ENCODE measurements at regions not wholly inside any gene's neighbourhood (a gene's known extent, or its start where the extent isn't known, plus 50 kb on each side); places are given as distances from the start of the nearest gene placed in this dataset.
"Not testable (repeated sequence)": the region's sequence is repeated elsewhere in the genome, so short reads cannot be mapped to it uniquely, and the experiment has no call there.

DNA sequence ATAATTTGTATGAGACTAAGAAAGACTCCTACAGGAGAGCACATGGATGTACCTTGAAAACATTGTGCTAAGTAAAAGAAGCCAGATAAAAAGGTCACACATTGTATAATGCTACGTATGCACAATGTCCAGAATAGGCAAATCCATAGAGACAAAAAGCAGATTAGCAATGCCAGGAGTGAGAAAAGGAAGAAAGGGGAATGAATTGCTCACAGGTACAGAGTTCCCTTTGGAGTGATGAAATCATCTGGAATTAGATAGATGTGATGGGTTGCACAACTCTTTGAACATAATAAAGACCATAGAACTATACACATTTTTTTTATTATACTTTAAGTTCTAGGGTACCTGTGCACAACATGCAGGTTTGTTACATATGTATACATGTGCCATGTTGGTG lies 1218.9 kb upstream of the TMEM132C start:
- TF ChIP-seq POLR2AphosphoS5 (IDR thresholded peaks at IDR 0.05) (no peak), CTCF (IDR thresholded peaks at IDR 0.05 in 8 of 11, conservative IDR thresholded peaks at IDR 0.05 in 3 of 11) (no peak), POLR2A (IDR thresholded peaks at IDR 0.05) (no peak)
- H3K4me3 ChIP-seq, result no peak overlapping the region
- intact Hi-C loops (cut with DNase I; ENCODE audit: low total_unique reads), result no loop called here
- peaks cover 0 to 10% (median 0%) of the 10 kb centered on the region in 6 donors for H3K4me1 ChIP-seq
- peaks cover 0 to 7% (median 0%) of the 10 kb centered on the region in 7 donors for H3K27me3 ChIP-seq (replicated peaks in 1 of 7)
- WGBS, 5 donors, result 78 to 95% (median 88%) methylated on average over 1 of the region's 1 CpG
- H3K9me3 ChIP-seq, result peaks cover 0 to 4% (median 0%) of the 10 kb centered on the region in 8 donors
- H3K27ac ChIP-seq, result no peak overlapping the region
- no peak for DNase-seq
- no peaks in the 10 kb centered on the region for H3K36me3 ChIP-seq

DNA sequence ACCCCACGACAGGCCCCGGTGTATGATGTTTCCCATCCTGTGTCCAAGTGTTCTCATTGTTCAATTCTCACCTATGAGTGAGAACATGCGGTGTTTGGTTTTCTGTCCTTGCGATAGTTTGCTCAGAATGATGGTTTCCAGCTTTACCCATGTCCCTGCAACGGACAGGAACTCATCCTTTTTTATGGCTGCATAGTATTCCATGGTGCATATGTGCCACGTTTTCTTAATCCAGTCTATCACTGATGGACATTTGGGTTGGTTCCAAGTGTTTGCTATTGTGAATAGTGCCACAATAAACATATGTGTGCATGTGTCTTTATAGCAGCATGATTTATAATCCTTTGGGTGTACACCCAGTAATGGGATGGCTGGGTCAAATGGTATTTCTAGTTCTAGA lies 1218.4 kb upstream of the TMEM132C start:
- intact Hi-C loops (cut with DNase I; ENCODE audit: low total_unique reads); DNase-seq: not testable (repeated sequence)

DNA sequence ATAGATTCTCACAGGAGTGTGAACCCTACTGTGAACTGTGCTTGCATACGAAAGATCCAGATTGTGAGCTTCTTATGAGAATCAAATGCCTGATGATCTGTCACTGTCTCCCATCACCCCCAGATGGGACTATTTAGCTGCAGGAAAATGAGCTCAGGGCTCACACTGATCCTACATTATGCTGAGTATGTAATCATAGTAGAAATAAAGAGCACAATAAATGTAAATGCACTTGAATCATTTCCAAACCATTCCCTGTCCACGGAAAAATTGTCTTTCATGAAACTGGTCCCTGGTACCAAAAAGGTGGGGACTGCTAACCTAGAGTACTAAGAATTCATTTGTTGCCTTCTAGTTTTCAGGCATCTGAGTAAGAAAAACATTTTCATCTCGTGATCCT lies 1215.8 kb upstream of the TMEM132C start:
- H3K4me1 ChIP-seq, result no peaks in the 10 kb centered on the region
- no peaks in the 10 kb centered on the region for H3K36me3 ChIP-seq
- intact Hi-C loops (cut with DNase I; ENCODE audit: low total_unique reads), result no loop called here
- H3K9me3 ChIP-seq, result peaks cover 0 to 4% (median 0%) of the 10 kb centered on the region in 8 donors
- 78 to 87% (median 84%) methylated on average over 3 of the region's 3 CpGs for WGBS, 5 donors
- no peak overlapping the region for H3K27ac ChIP-seq
- no peak for TF ChIP-seq POLR2A (IDR thresholded peaks at IDR 0.05)
- no peak for TF ChIP-seq POLR2AphosphoS5 (IDR thresholded peaks at IDR 0.05)
- H3K27me3 ChIP-seq (replicated peaks in 1 of 7), result no peaks in the 10 kb centered on the region
- no peak for DNase-seq
- no peak overlapping the region for H3K4me3 ChIP-seq

More for the DNA sequence above, 1218.4 kb upstream of the TMEM132C start:
- H3K4me3 ChIP-seq; H3K9me3 ChIP-seq; H3K27ac ChIP-seq; H3K36me3 ChIP-seq; H3K27me3 ChIP-seq (replicated peaks in 1 of 7): not testable (repeated sequence)
- WGBS, 5 donors, result 79 to 89% (median 87%) methylated on average over 6 of the region's 6 CpGs
- H3K4me1 ChIP-seq, result peaks cover 0 to 10% (median 0%) of the 10 kb centered on the region in 6 donors

- 79 to 87% (median 83%) methylated on average over 7 of the region's 7 CpGs for WGBS, 5 donors
- TF ChIP-seq CTCF (IDR thresholded peaks at IDR 0.05 in 8 of 11, conservative IDR thresholded peaks at IDR 0.05 in 3 of 11), result no peak
- no peak for TF ChIP-seq POLR2AphosphoS5 (IDR thresholded peaks at IDR 0.05)
- no peak for TF ChIP-seq POLR2A (IDR thresholded peaks at IDR 0.05)
- Histone ChIP-seq H3K4me3 (no peak overlapping the region), H3K4me1 (no peaks in the 10 kb centered on the region), H3K27me3 (replicated peaks in 1 of 7) (no peaks in the 10 kb centered on the region), H3K9me3 (peaks cover 0 to 4% (median 0%) of the 10 kb centered on the region in 8 donors), H3K36me3 (no peaks in the 10 kb centered on the region), H3K27ac (no peak overlapping the region)
- no peak for DNase-seq
- intact Hi-C loops (cut with DNase I; ENCODE audit: low total_unique reads), result no loop called here
These were observed 1214.3 kb upstream of the TMEM132C start for GRCh38 chr12:127052511-127053232.

GRCh38 chr12:127054531-127054930 lies 1212.4 kb upstream of the TMEM132C start:
- H3K9me3 ChIP-seq, result no peaks in the 10 kb centered on the region
- H3K27me3 ChIP-seq (replicated peaks in 1 of 7), result no peaks in the 10 kb centered on the region
- H3K4me3 ChIP-seq, result no peak overlapping the region
- H3K27ac ChIP-seq, result no peak overlapping the region
- peaks cover 0 to 3% (median 0%) of the 10 kb centered on the region in 6 donors for H3K4me1 ChIP-seq
- TF ChIP-seq POLR2AphosphoS5 (IDR thresholded peaks at IDR 0.05) (no peak), CTCF (IDR thresholded peaks at IDR 0.05 in 8 of 11, conservative IDR thresholded peaks at IDR 0.05 in 3 of 11) (no peak), POLR2A (IDR thresholded peaks at IDR 0.05) (no peak)
- DNase-seq, result no peak
- WGBS, 5 donors, result 60 to 80% (median 72%) methylated on average over 6 of the region's 6 CpGs
- H3K36me3 ChIP-seq, result no peaks in the 10 kb centered on the region
- intact Hi-C loops (cut with DNase I; ENCODE audit: low total_unique reads), result no loop called here
